H9 (cell line): ENCODE measurements at regions not wholly inside any gene's neighbourhood (a gene's known extent, or its start where the extent isn't known, plus 50 kb on each side); places are given as distances from the start of the nearest gene placed in this dataset.

Experiments
- DNase-seq: peaks from one replicate; pipeline ENCODE4 v3.0.0-alpha.2; 2017
- H2AFZ ChIP-seq: one replicate; pipeline ENCODE4 v1.6.1; 2013; ENCODE audit warnings: mild to moderate bottlenecking, low read length, control low read depth, moderate library complexity
- H2AK5ac ChIP-seq: 2 replicates; pipeline ENCODE4 v1.6.1; 2013; ENCODE audit warnings: low read length, control low read depth, mixed read lengths; ENCODE audit not compliant: insufficient read length
- H2BK120ac ChIP-seq: one replicate; pipeline ENCODE4 v1.6.1; 2013; ENCODE audit warnings: low read depth, mild to moderate bottlenecking, low read length, control low read depth, inconsistent platforms; ENCODE audit not compliant: poor library complexity, severe bottlenecking
- H2BK12ac ChIP-seq: 2 replicates; pipeline ENCODE4 v1.6.1; 2013; ENCODE audit warnings: low read length, control low read depth, mixed read lengths, low read depth; ENCODE audit not compliant: insufficient read length
- H2BK15ac ChIP-seq: 2 replicates; pipeline ENCODE4 v1.6.1; 2013; ENCODE audit warnings: low read depth, low read length, control low read depth
- H2BK20ac ChIP-seq: one replicate; pipeline ENCODE4 v1.6.1; 2013; ENCODE audit warnings: low read depth, mild to moderate bottlenecking, low read length, control low read depth, inconsistent platforms; ENCODE audit not compliant: poor library complexity, severe bottlenecking
- H2BK5ac ChIP-seq: 2 replicates; pipeline ENCODE4 v1.6.1; 2013; ENCODE audit warnings: low read length, control low read depth, mixed read lengths; ENCODE audit not compliant: insufficient read length
- H3K14ac ChIP-seq: 2 replicates; pipeline ENCODE4 v1.6.1; 2013; ENCODE audit warnings: low read length, control low read depth; ENCODE audit not compliant: insufficient read depth
- H3K18ac ChIP-seq: 2 replicates; pipeline ENCODE4 v1.6.1; 2013; ENCODE audit warnings: low read depth, mild to moderate bottlenecking, mixed read lengths, low read length, control low read depth; ENCODE audit not compliant: insufficient read length
- H3K23ac ChIP-seq: 2 replicates; pipeline ENCODE4 v1.6.1; 2013; ENCODE audit warnings: low read length, control low read depth, mixed read lengths, low read depth; ENCODE audit not compliant: insufficient read length
- H3K23me2 ChIP-seq: 2 replicates; pipeline ENCODE4 v1.6.1; 2013; ENCODE audit warnings: low read depth, mild to moderate bottlenecking, mixed read lengths, low read length, control low read depth; ENCODE audit not compliant: insufficient read length, poor library complexity, severe bottlenecking
- H3K27ac ChIP-seq: 2 replicates; pipeline ENCODE4 v1.5.1; 2013; ENCODE audit warnings: low read length, control low read depth, mixed read lengths, low read depth; ENCODE audit not compliant: insufficient read length
- H3K27me3 ChIP-seq: 2 replicates; pipeline ENCODE4 v1.6.1; 2013; ENCODE audit warnings: low read length, control low read depth, inconsistent platforms; ENCODE audit not compliant: insufficient read depth
- H3K4ac ChIP-seq: 2 replicates; pipeline ENCODE4 v1.6.1; 2013; ENCODE audit warnings: low read depth, mild to moderate bottlenecking, control low read depth, inconsistent platforms, low read length, moderate library complexity
- H3K4me1 ChIP-seq: 2 replicates; pipeline ENCODE4 v1.6.1; 2013; ENCODE audit warnings: low read length, control low read depth, inconsistent platforms; ENCODE audit not compliant: insufficient read depth
- H3K4me2 ChIP-seq: 2 replicates; pipeline ENCODE4 v1.6.1; 2013; ENCODE audit warnings: low read length, control low read depth, mixed read lengths; ENCODE audit not compliant: insufficient read length, insufficient read depth
- H3K56ac ChIP-seq: 2 replicates; pipeline ENCODE4 v1.6.1; 2013; ENCODE audit warnings: low read depth, mild to moderate bottlenecking, mixed read lengths, low read length, control low read depth; ENCODE audit not compliant: insufficient read length
- H3K79me1 ChIP-seq: 2 replicates; pipeline ENCODE4 v1.6.1; 2013; ENCODE audit warnings: low read depth, mild to moderate bottlenecking, moderate library complexity, low read length, control low read depth, inconsistent platforms; ENCODE audit not compliant: insufficient read depth, poor library complexity, severe bottlenecking
- H3K79me2 ChIP-seq: 2 replicates; pipeline ENCODE4 v1.6.1; 2013; ENCODE audit warnings: low read length, control low read depth, inconsistent platforms; ENCODE audit not compliant: insufficient read depth
- H3K9ac ChIP-seq: 2 replicates; pipeline ENCODE4 v1.6.1; 2013; ENCODE audit warnings: low read length, control low read depth, mixed read lengths; ENCODE audit not compliant: insufficient read length; ENCODE audit errors: extremely low read depth
- H3K9me3 ChIP-seq: one replicate; pipeline ENCODE4 v1.6.1; 2013; ENCODE audit warnings: low read depth, low read length, inconsistent platforms; ENCODE audit not compliant: control insufficient read depth
- H3T11ph ChIP-seq: one replicate; pipeline ENCODE4 v1.6.1; 2013; ENCODE audit warnings: mild to moderate bottlenecking, low read length, control low read depth, inconsistent platforms
- H4K20me1 ChIP-seq: one replicate; pipeline ENCODE4 v1.6.1; 2013; ENCODE audit not compliant: control insufficient read depth, insufficient read length, insufficient read depth
- H4K5ac ChIP-seq: 2 replicates; pipeline ENCODE4 v1.6.1; 2013; ENCODE audit warnings: low read depth, mild to moderate bottlenecking, mixed read lengths, low read length, control low read depth; ENCODE audit not compliant: insufficient read length
- H4K8ac ChIP-seq: replicated peaks from 2 replicates; pipeline ENCODE4 v1.6.1; 2013; ENCODE audit warnings: low read length, control low read depth, mixed read lengths, low read depth; ENCODE audit not compliant: insufficient read length
- H4K91ac ChIP-seq: 2 replicates; pipeline ENCODE4 v1.6.1; 2013; ENCODE audit warnings: low read depth, mild to moderate bottlenecking, moderate library complexity, mixed read lengths, low read length, control low read depth; ENCODE audit not compliant: insufficient read length
- H3K27ac Mint-ChIP-seq, 3 experiments: 2 replicates in 2 of 3; 3 replicates in 1 of 3; pipeline ENCODE4 v1.8.0; 2020 to 2021; ENCODE audit warnings: mixed read lengths in 3 of 3, mild to moderate bottlenecking in 1 of 3, moderate library complexity in 1 of 3
- H3K27me3 Mint-ChIP-seq: 2 replicates; pipeline ENCODE4 v1.8.0; 2021; ENCODE audit warnings: low read depth, mild to moderate bottlenecking, moderate library complexity, mixed read lengths
- H3K36me3 Mint-ChIP-seq, 3 experiments: 2 replicates in 2 of 3; 3 replicates in 1 of 3; pipeline ENCODE4 v1.8.0; 2020 to 2021; ENCODE audit warnings: low read depth in 3 of 3, mixed read lengths in 3 of 3; ENCODE audit not compliant: insufficient read depth in 1 of 3
- H3K4me1 Mint-ChIP-seq, 2 experiments: 2 replicates each; pipeline ENCODE4 v1.8.0; 2020; ENCODE audit warnings: mixed read lengths in 2 of 2
- H3K4me3 Mint-ChIP-seq, 2 experiments: 2 replicates in 1 of 2; 3 replicates in 1 of 2; pipeline ENCODE4 v1.8.0; 2020 to 2021; ENCODE audit warnings: mild to moderate bottlenecking in 2 of 2, mixed read lengths in 2 of 2, moderate library complexity in 1 of 2
- H3K9me3 Mint-ChIP-seq, 2 experiments: 2 replicates in 1 of 2; 3 replicates in 1 of 2; pipeline ENCODE4 v1.8.0; 2020; ENCODE audit warnings: mild to moderate bottlenecking in 2 of 2, mixed read lengths in 2 of 2, moderate library complexity in 1 of 2
- WGBS: extraction: QIAGEN DNeasy Blood & Tissue Kit; methylation state at CpG from one replicate; pipeline ENCODE4 v1.1.7; 2013; ENCODE audit warnings: missing lambda C conversion rate, low lambda C conversion rate, mixed read lengths; ENCODE audit not compliant: insufficient read length; ENCODE audit errors: extremely low coverage; 5-methylcytosine and 5-hydroxymethylcytosine counted together
- TF ChIP-seq, protein P1 (sequence below): fragments of 200-600 bp; sonication (generic); conservative IDR thresholded peaks from 3 replicates; pipeline ENCODE4 v1.8.0; 2021; ENCODE audit warnings: antibody characterized with exemption, mild to moderate bottlenecking

DNA sequence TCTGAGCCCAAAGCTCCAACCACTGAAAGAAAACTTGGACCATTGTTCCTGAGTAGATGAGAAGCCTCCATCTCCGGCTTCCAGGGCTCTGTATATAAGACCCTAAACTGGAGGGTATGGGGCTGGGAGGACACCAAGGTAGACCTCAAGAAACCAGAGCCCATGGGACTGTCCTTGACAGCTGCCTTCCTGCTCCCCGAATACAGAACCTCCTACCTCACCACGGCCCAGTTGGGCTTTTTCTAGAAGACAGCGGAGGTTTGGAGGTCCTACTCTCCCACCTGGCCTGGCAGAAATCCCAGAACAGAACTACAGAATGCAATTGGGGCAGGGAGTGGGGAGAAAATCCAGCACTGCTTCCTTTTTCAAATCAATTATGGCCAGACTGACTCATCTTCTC lies 177.3 kb upstream of the ZNF507 start:
- Histone ChIP-seq H3K4ac (no peak overlapping the region), H3K79me1 (no peaks in the 10 kb centered on the region), H3K27me3 (no peaks in the 10 kb centered on the region), H3K14ac (no peak overlapping the region), H3K9me3 (no peaks in the 10 kb centered on the region), H3K9ac (no peak overlapping the region), H4K5ac (no peak overlapping the region), H2BK12ac (no peak overlapping the region), H3K27ac (no peak overlapping the region), H3K23me2 (no peaks in the 10 kb centered on the region), H4K20me1 (no peaks in the 10 kb centered on the region), H2BK120ac (no peak overlapping the region), H2BK20ac (no peak overlapping the region), H3K4me2 (no peak overlapping the region), H2AFZ (no peak overlapping the region), H3K4me1 (no peaks in the 10 kb centered on the region), H3T11ph (no peak overlapping the region), H2BK15ac (no peak overlapping the region), H3K79me2 (no peaks in the 10 kb centered on the region), H3K56ac (no peak overlapping the region), H2AK5ac (no peak overlapping the region), H4K8ac (no peak overlapping the region), H3K18ac (no peak overlapping the region), H4K91ac (no peak overlapping the region), H3K23ac (no peak overlapping the region), H2BK5ac (no peak overlapping the region)
- Mint-ChIP-seq H3K4me3 (no peak overlapping the region), H3K27me3 (no peaks in the 10 kb centered on the region; the same call in none of the 2 replicates), H3K4me1 (peaks cover 15 to 17% of the 10 kb centered on the region in 2 experiments), H3K9me3 (no peaks in the 10 kb centered on the region), H3K36me3 (no peaks in the 10 kb centered on the region), H3K27ac (no peak overlapping the region)
- TF ChIP-seq, protein P1, sequence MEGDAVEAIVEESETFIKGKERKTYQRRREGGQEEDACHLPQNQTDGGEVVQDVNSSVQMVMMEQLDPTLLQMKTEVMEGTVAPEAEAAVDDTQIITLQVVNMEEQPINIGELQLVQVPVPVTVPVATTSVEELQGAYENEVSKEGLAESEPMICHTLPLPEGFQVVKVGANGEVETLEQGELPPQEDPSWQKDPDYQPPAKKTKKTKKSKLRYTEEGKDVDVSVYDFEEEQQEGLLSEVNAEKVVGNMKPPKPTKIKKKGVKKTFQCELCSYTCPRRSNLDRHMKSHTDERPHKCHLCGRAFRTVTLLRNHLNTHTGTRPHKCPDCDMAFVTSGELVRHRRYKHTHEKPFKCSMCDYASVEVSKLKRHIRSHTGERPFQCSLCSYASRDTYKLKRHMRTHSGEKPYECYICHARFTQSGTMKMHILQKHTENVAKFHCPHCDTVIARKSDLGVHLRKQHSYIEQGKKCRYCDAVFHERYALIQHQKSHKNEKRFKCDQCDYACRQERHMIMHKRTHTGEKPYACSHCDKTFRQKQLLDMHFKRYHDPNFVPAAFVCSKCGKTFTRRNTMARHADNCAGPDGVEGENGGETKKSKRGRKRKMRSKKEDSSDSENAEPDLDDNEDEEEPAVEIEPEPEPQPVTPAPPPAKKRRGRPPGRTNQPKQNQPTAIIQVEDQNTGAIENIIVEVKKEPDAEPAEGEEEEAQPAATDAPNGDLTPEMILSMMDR: no peak
- WGBS: no CpG with 5 or more reads among the region's 4 CpGs
- no peak for DNase-seq
